SKM-1 treated with dmso at 0.1 percent for 144 hours (cell line): ENCODE measurements at regions not wholly inside any gene's neighbourhood (a gene's known extent, or its start where the extent isn't known, plus 50 kb on each side); places are given as distances from the start of the nearest gene placed in this dataset.

ENCODE experiments used
- DNase-seq: peaks from one replicate; lab custom pipeline; 2025; ENCODE audit not compliant: unreplicated experiment; lab: John Stamatoyannopoulos, UW

- no peak for DNase-seq
Measured at GRCh38 chr6:40910260-40910893, 128.6 kb downstream of the UNC5CL start.

GRCh38 chr6:40909811-40910210, 129.2 kb downstream of the UNC5CL start:
- DNase-seq, result no peak

GRCh38 chr6:40907198-40907701, 131.8 kb downstream of the UNC5CL start:
- DNase-seq, result no peak

- no peak for DNase-seq
Measured at GRCh38 chr6:40906759-40907158, 132.3 kb downstream of the UNC5CL start.

- DNase-seq, result no peak
Measured at GRCh38 chr6:40904583-40905194, 134.3 kb downstream of the UNC5CL start.

- DNase-seq, result no peak
Measured at GRCh38 chr6:40903456-40903855, 135.6 kb downstream of the UNC5CL start.

- DNase-seq, result no peak
Measured at GRCh38 chr6:40901322-40902055, 137.5 kb downstream of the UNC5CL start.

GRCh38 chr6:40900791-40901190, 138.2 kb downstream of the UNC5CL start:
- DNase-seq, result no peak

GRCh38 chr6:40899684-40900155, 139.3 kb downstream of the UNC5CL start:
- DNase-seq, result no peak

GRCh38 chr6:40898073-40898472, 140.9 kb downstream of the UNC5CL start:
- no peak for DNase-seq

- no peak for DNase-seq
Measured at GRCh38 chr6:40897390-40898003, 141.5 kb downstream of the UNC5CL start.

GRCh38 chr6:40896696-40897095, 142.3 kb downstream of the UNC5CL start:
- DNase-seq, result no peak

GRCh38 chr6:40894962-40895799, 143.8 kb downstream of the UNC5CL start:
- DNase-seq, result no peak

GRCh38 chr6:40893021-40893420, 146.0 kb downstream of the UNC5CL start:
- DNase-seq, result no peak

GRCh38 chr6:40892223-40892622, 146.8 kb downstream of the UNC5CL start:
- no peak for DNase-seq

- no peak for DNase-seq
Measured at GRCh38 chr6:40891686-40892085, 147.3 kb downstream of the UNC5CL start.

GRCh38 chr6:40891131-40891530, 147.9 kb downstream of the UNC5CL start:
- DNase-seq, result no peak

GRCh38 chr6:40889137-40889832, 149.7 kb downstream of the UNC5CL start:
- no peak for DNase-seq

- no peak for DNase-seq
Measured at GRCh38 chr6:40888456-40888990, 150.5 kb downstream of the UNC5CL start.
